SK-N-SH treated with all-trans-retinoic acid at 6 μM for 48 hours (cell line): ENCODE measurements at regions not wholly inside any gene's neighbourhood (a gene's known extent, or its start where the extent isn't known, plus 50 kb on each side); places are given as distances from the start of the nearest gene placed in this dataset.

Source experiments
- ATAC-seq: fragments of 200-7000 bp; cut with Tn5 transposase; 3 replicates; pipeline ENCODE4 v1.9.1; 2020; ENCODE audit warnings: mild to moderate bottlenecking, moderate library complexity
- ARNTL ChIP-seq: fragments of 450-650 bp; formaldehyde crosslinking; IDR thresholded peaks from 2 replicates; pipeline ENCODE4 v1.5.0; 2020; ENCODE audit warnings: low read depth, mild to moderate bottlenecking, moderate library complexity, borderline replicate concordance
- BACH2 ChIP-seq: fragments of 250-450 bp; sonication (Bioruptor Pico); IDR thresholded peaks from 2 replicates; pipeline ENCODE4 v1.9.0; 2021; ENCODE audit warnings: mild to moderate bottlenecking, borderline replicate concordance
- CSDC2 ChIP-seq: fragments of 250-450 bp; sonication (Bioruptor Pico); IDR thresholded peaks from 2 replicates; pipeline ENCODE4 v1.5.0; 2020; ENCODE audit warnings: mild to moderate bottlenecking, moderate library complexity
- CSRNP3 ChIP-seq: fragments of 250-450 bp; sonication (Bioruptor Pico); IDR thresholded peaks from 2 replicates; pipeline ENCODE4 v1.5.1; 2021; ENCODE audit warnings: mild to moderate bottlenecking, moderate library complexity
- ESRRG ChIP-seq: fragments of 250-450 bp; sonication (Bioruptor Pico); IDR thresholded peaks from 2 replicates; pipeline ENCODE4 v1.6.1; 2021; ENCODE audit warnings: mild to moderate bottlenecking
- GLIS3 ChIP-seq: fragments of 250-450 bp; sonication (Bioruptor Pico); IDR thresholded peaks from 2 replicates; pipeline ENCODE4 v1.5.0; 2020; ENCODE audit warnings: mild to moderate bottlenecking, moderate library complexity
- ISL1 ChIP-seq: fragments of 250-450 bp; sonication (Bioruptor Pico); IDR thresholded peaks from 2 replicates; pipeline ENCODE4 v2.1.2; 2022; ENCODE audit warnings: mild to moderate bottlenecking, moderate library complexity
- OSR1 ChIP-seq: fragments of 250-450 bp; sonication (Bioruptor Pico); IDR thresholded peaks from 2 replicates; pipeline ENCODE4 v1.8.0; 2022; ENCODE audit warnings: moderate library complexity, mild to moderate bottlenecking, inconsistent platforms
- PATZ1 ChIP-seq: fragments of 250-450 bp; sonication (Bioruptor Pico); IDR thresholded peaks from 2 replicates; pipeline ENCODE4 v1.8.0; 2020; ENCODE audit warnings: mild to moderate bottlenecking, moderate library complexity, borderline replicate concordance
- POU6F1 ChIP-seq: fragments of 250-450 bp; sonication (Bioruptor Pico); IDR thresholded peaks from 2 replicates; pipeline ENCODE4 v1.8.0; 2021; ENCODE audit warnings: low read depth, mild to moderate bottlenecking, moderate library complexity, borderline replicate concordance
- RARB ChIP-seq: fragments of 250-450 bp; sonication (Bioruptor Pico); IDR thresholded peaks from 2 replicates; pipeline ENCODE4 v1.8.0; 2021; ENCODE audit warnings: mild to moderate bottlenecking, moderate library complexity
- SNAI2 ChIP-seq: fragments of 250-450 bp; sonication (Bioruptor Pico); IDR thresholded peaks from 2 replicates; pipeline ENCODE4 v1.5.0; 2020; ENCODE audit warnings: mild to moderate bottlenecking, moderate library complexity
- TCF4 ChIP-seq: fragments of 250-450 bp; sonication (Bioruptor Pico); IDR thresholded peaks from 2 replicates; pipeline ENCODE4 v1.8.0; 2021; ENCODE audit warnings: mild to moderate bottlenecking, moderate library complexity, borderline replicate concordance
- TOX ChIP-seq: fragments of 250-450 bp; sonication (Bioruptor Pico); IDR thresholded peaks from 2 replicates; pipeline ENCODE4 v1.8.0; 2021; ENCODE audit warnings: mild to moderate bottlenecking, moderate library complexity, borderline replicate concordance
- TSHZ2 ChIP-seq: fragments of 250-450 bp; sonication (Bioruptor Pico); IDR thresholded peaks from 2 replicates; pipeline ENCODE4 v1.5.0; 2020; ENCODE audit warnings: mild to moderate bottlenecking, moderate library complexity
- ZC3H10 ChIP-seq: fragments of 250-450 bp; sonication (Bioruptor Pico); IDR thresholded peaks from 2 replicates; pipeline ENCODE4 v1.5.1; 2021; ENCODE audit warnings: mild to moderate bottlenecking, moderate library complexity
- ZFP30 ChIP-seq: fragments of 450-650 bp; formaldehyde crosslinking; IDR thresholded peaks from 2 replicates; pipeline ENCODE4 v1.5.0; 2022; ENCODE audit warnings: mild to moderate bottlenecking, moderate library complexity
- ZNF70 ChIP-seq: fragments of 450-650 bp; formaldehyde crosslinking; IDR thresholded peaks from 2 replicates; pipeline ENCODE4 v1.5.0; 2020; ENCODE audit warnings: mild to moderate bottlenecking, moderate library complexity
- ZNF8 ChIP-seq: fragments of 450-650 bp; formaldehyde crosslinking; IDR thresholded peaks from 2 replicates; pipeline ENCODE4 v1.5.0; 2020; ENCODE audit warnings: mild to moderate bottlenecking, moderate library complexity

- TF ChIP-seq TCF4 (CRISPR knock-in tag) (no peak), ZNF70 (CRISPR knock-in tag) (no peak), SNAI2 (no peak), POU6F1 (CRISPR knock-in tag) (no peak), BACH2 (CRISPR knock-in tag) (no peak), ESRRG (no peak), ZC3H10 (no peak), ARNTL (CRISPR knock-in tag) (no peak), PATZ1 (CRISPR knock-in tag) (no peak), TOX (no peak), ISL1 (CRISPR knock-in tag) (no peak), ZFP30 (CRISPR knock-in tag) (no peak)
- TF ChIP-seq, all 23 proteins: peak for 0
- no peak for ATAC-seq
These were observed 83.8 kb upstream of the SASH1 start for GRCh38 chr6:148258868-148259267.

GRCh38 chr6:148261470-148261869 lies 81.2 kb upstream of the SASH1 start:
- ATAC-seq: no peak

GRCh38 chr6:148263010-148263409 lies 79.6 kb upstream of the SASH1 start:
- ATAC-seq: no peak
- TF ChIP-seq CSRNP3 (CRISPR knock-in tag) (no peak), RARB (CRISPR knock-in tag) (no peak), SNAI2 (no peak), TSHZ2 (CRISPR knock-in tag) (no peak), OSR1 (CRISPR knock-in tag) (no peak), PATZ1 (CRISPR knock-in tag) (no peak), POU6F1 (CRISPR knock-in tag) (no peak), BACH2 (CRISPR knock-in tag) (no peak)

More at GRCh38 chr6:148261470-148261869, 81.2 kb upstream of the SASH1 start:
- TF ChIP-seq ISL1 (CRISPR knock-in tag): no peak
- no peak for TF ChIP-seq POU6F1 (CRISPR knock-in tag)
- no peak for TF ChIP-seq GLIS3
- TF ChIP-seq SNAI2: no peak
- no peak for TF ChIP-seq CSDC2 (CRISPR knock-in tag)
- TF ChIP-seq ZNF8: no peak
- TF ChIP-seq ZFP30 (CRISPR knock-in tag): no peak
- TF ChIP-seq TCF4 (CRISPR knock-in tag): no peak
- TF ChIP-seq PATZ1 (CRISPR knock-in tag): no peak
- TF ChIP-seq, all 23 proteins: peak for 0
